ENCODE measurements at regions not wholly inside any gene's neighbourhood (a gene's known extent, or its start where the extent isn't known, plus 50 kb on each side); places are given as distances from the start of the nearest gene placed in this dataset.

- TF ChIP-seq POLR2A (IDR thresholded peaks at IDR 0.05; ENCODE audit: extremely low read depth, insufficient read length) (no peak), CTCF (IDR thresholded peaks at IDR 0.05; ENCODE audit: low read depth, low read length) (no peak), MAX (IDR thresholded peaks at IDR 0.05; ENCODE audit: low read depth, low read length) (no peak), MYC (IDR thresholded peaks at IDR 0.05; ENCODE audit: low read depth, low read length) (no peak)
Measured at GRCh38 chr21:20617130-20617529, 381.1 kb upstream of the NCAM2 start.
